Esophagus (tissue), 2 donors: ENCODE measurements at regions not wholly inside any gene's neighbourhood (a gene's known extent, or its start where the extent isn't known, plus 50 kb on each side); places are given as distances from the start of the nearest gene placed in this dataset.

Source experiments
- H3K27ac ChIP-seq, 2 donors: one replicate each; pipeline ENCODE4 v1.5.1; 2013; ENCODE audit warnings: low read depth in 2 of 2, mild to moderate bottlenecking in 2 of 2, inconsistent platforms in 1 of 2, low read length in 1 of 2, moderate library complexity in 1 of 2
- H3K27me3 ChIP-seq, 2 donors: one replicate each; pipeline ENCODE4 v1.6.1; 2013; ENCODE audit warnings: low read length in 2 of 2, control low read depth in 1 of 2, mild to moderate bottlenecking in 1 of 2; ENCODE audit not compliant: insufficient read depth in 2 of 2, control insufficient read depth in 1 of 2
- H3K36me3 ChIP-seq, 2 donors: one replicate each; pipeline ENCODE4 v1.6.1; 2013; ENCODE audit warnings: low read length in 1 of 2; ENCODE audit not compliant: control insufficient read depth in 2 of 2, insufficient read depth in 2 of 2
- H3K4me1 ChIP-seq, 2 donors: one replicate each; pipeline ENCODE4 v1.6.1; 2013; ENCODE audit warnings: low read length in 1 of 2; ENCODE audit not compliant: control insufficient read depth in 2 of 2, insufficient read depth in 2 of 2
- H3K4me3 ChIP-seq, 2 donors: one replicate each; pipeline ENCODE4 v1.5.1; 2013; ENCODE audit warnings: low read length in 2 of 2, mild to moderate bottlenecking in 2 of 2, low read depth in 1 of 2, moderate library complexity in 1 of 2
- H3K9me3 ChIP-seq, 2 donors: one replicate each; pipeline ENCODE4 v1.6.1; 2013; ENCODE audit warnings: mild to moderate bottlenecking in 2 of 2, low read depth in 1 of 2, low read length in 1 of 2, moderate library complexity in 1 of 2; ENCODE audit not compliant: control insufficient read depth in 2 of 2, insufficient read depth in 1 of 2
- WGBS, 2 donors: extraction: QIAGEN DNeasy Blood & Tissue Kit; methylation state at CpG; one replicate each; pipeline ENCODE4 v1.1.7; 2013; 5-methylcytosine and 5-hydroxymethylcytosine counted together
- donor health status: healthy with polysubstance abuse.
- donor health status: Bipolar disorder and iron deficiency.

DNA sequence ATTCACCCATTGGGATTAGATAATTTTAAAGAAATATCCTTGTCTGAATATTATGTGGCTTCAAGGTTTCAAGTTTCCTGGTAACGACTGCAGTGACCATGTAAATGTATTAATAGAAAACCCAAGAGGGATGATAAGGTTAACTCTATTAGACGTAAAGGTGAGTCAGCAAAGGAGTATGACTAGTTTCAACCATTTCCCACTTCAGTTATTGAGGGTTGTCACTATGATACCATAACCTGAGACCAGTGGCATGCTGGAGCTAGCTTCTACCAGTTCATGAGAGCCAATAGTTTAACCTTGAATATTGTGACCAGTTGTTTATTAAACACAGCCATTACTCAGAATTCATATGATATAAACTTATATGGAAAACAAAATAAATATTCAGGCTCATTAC is 270.1 kb downstream of the TMA16 start:
- no peak overlapping the region for H3K27ac ChIP-seq
- no peak overlapping the region for H3K4me3 ChIP-seq
- no peaks in the 10 kb centered on the region for H3K9me3 ChIP-seq
- no peaks in the 10 kb centered on the region for H3K36me3 ChIP-seq
- 60 to 76% methylated on average over 2 of the region's 2 CpGs for WGBS, 2 donors
- no peaks in the 10 kb centered on the region for H3K4me1 ChIP-seq
- no peaks in the 10 kb centered on the region for H3K27me3 ChIP-seq

- H3K36me3 ChIP-seq, result no peaks in the 10 kb centered on the region
- H3K9me3 ChIP-seq, result no peaks in the 10 kb centered on the region
- no peaks in the 10 kb centered on the region for H3K4me1 ChIP-seq
- no peaks in the 10 kb centered on the region for H3K27me3 ChIP-seq
- no peak overlapping the region for H3K27ac ChIP-seq
- WGBS, 2 donors, result 72 to 76% methylated on average over 3 of the region's 3 CpGs
- no peak overlapping the region for H3K4me3 ChIP-seq
These were observed 273.5 kb downstream of the TMA16 start for GRCh38 chr4:163768014-163768413.

- 63 to 83% methylated on average over 1 of the region's 1 CpG for WGBS, 2 donors
These were observed 277.7 kb downstream of the TMA16 start for GRCh38 chr4:163772238-163772637.

GRCh38 chr4:163773940-163774339 is 279.4 kb downstream of the TMA16 start:
- Histone ChIP-seq H3K4me3 (no peak overlapping the region), H3K4me1 (no peaks in the 10 kb centered on the region), H3K9me3 (no peaks in the 10 kb centered on the region), H3K27me3 (no peaks in the 10 kb centered on the region), H3K27ac (no peak overlapping the region), H3K36me3 (no peaks in the 10 kb centered on the region)

More at GRCh38 chr4:163772238-163772637, 277.7 kb downstream of the TMA16 start:
- Histone ChIP-seq H3K4me3 (no peak overlapping the region), H3K36me3 (no peaks in the 10 kb centered on the region), H3K4me1 (no peaks in the 10 kb centered on the region), H3K9me3 (no peaks in the 10 kb centered on the region), H3K27me3 (no peaks in the 10 kb centered on the region), H3K27ac (no peak overlapping the region)

DNA sequence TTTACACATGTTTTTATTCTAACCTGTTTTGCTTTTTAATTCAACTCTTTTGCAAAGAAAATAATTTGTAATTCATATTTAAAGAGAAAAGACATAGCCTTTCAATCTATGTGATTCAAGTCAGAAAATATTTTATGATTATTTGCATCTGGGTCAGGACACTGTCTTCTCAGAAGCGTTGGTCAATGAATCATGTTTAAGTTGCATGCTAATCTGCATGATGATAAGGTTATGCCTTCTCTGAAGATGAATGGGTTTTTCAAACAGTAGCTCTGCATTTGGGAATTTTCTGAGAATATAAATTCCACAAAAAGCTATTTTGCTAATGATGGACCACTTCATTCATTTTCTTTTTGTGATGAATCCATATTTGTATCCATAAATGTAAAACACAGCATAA is 282.5 kb downstream of the TMA16 start:
- Histone ChIP-seq H3K4me3 (no peak overlapping the region), H3K9me3 (no peaks in the 10 kb centered on the region), H3K27ac (no peak overlapping the region), H3K4me1 (no peaks in the 10 kb centered on the region), H3K27me3 (no peaks in the 10 kb centered on the region), H3K36me3 (no peaks in the 10 kb centered on the region)
- WGBS, 2 donors, result 57 to 59% methylated on average over 1 of the region's 1 CpG

GRCh38 chr4:163781726-163782125 is 287.2 kb downstream of the TMA16 start:
- Histone ChIP-seq H3K27me3 (no peaks in the 10 kb centered on the region), H3K4me3 (no peak overlapping the region), H3K9me3 (no peaks in the 10 kb centered on the region), H3K36me3 (no peaks in the 10 kb centered on the region), H3K27ac (no peak overlapping the region), H3K4me1 (no peaks in the 10 kb centered on the region)
- 51 to 62% methylated on average over 2 of the region's 2 CpGs for WGBS, 2 donors

- no peak overlapping the region for H3K4me3 ChIP-seq
- 87% methylated on average over 3 of the region's 3 CpGs for WGBS, 2 donors
- no peaks in the 10 kb centered on the region for H3K4me1 ChIP-seq
- no peaks in the 10 kb centered on the region for H3K36me3 ChIP-seq
- H3K27ac ChIP-seq, result no peak overlapping the region
- no peaks in the 10 kb centered on the region for H3K27me3 ChIP-seq
- no peaks in the 10 kb centered on the region for H3K9me3 ChIP-seq
These were observed 295.7 kb downstream of the TMA16 start for GRCh38 chr4:163790231-163790630.

GRCh38 chr4:163795885-163796284 is 301.4 kb downstream of the TMA16 start:
- WGBS, 2 donors, result 72 to 78% methylated on average over 3 of the region's 3 CpGs
- H3K4me1 ChIP-seq, result no peaks in the 10 kb centered on the region
- H3K36me3 ChIP-seq, result no peaks in the 10 kb centered on the region
- H3K4me3 ChIP-seq, result no peak overlapping the region
- no peaks in the 10 kb centered on the region for H3K9me3 ChIP-seq
- no peak overlapping the region for H3K27ac ChIP-seq
- no peaks in the 10 kb centered on the region for H3K27me3 ChIP-seq

DNA sequence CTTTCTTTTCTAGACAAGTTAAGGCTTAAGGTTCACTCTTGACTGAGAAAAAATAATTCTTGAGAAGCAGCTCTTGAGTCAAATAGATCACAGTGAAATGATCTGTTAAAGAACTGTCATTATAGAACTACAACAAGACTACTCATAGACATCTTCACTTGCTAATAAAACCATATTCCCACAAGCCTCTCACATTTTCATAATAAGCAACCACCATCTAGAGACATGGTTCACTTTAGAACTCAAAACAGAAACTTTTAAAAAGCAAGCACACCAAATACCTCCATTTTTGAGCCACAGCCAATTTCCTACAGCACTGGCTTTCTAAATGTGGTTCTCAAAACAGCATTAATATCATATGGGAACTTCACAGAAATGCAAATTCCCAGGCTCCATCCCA is 309.5 kb downstream of the TMA16 start:
- H3K27ac ChIP-seq, result no peak overlapping the region
- H3K4me1 ChIP-seq, result no peaks in the 10 kb centered on the region
- no peaks in the 10 kb centered on the region for H3K9me3 ChIP-seq
- no peaks in the 10 kb centered on the region for H3K36me3 ChIP-seq
- no peaks in the 10 kb centered on the region for H3K27me3 ChIP-seq
- H3K4me3 ChIP-seq, result no peak overlapping the region

GRCh38 chr4:163806653-163807052 is 312.2 kb downstream of the TMA16 start:
- Histone ChIP-seq H3K9me3 (no peaks in the 10 kb centered on the region), H3K27me3 (no peaks in the 10 kb centered on the region), H3K4me1 (no peaks in the 10 kb centered on the region), H3K27ac (no peak overlapping the region), H3K4me3 (no peak overlapping the region), H3K36me3 (no peaks in the 10 kb centered on the region)
- WGBS, 2 donors, result 61 to 69% methylated on average over 2 of the region's 2 CpGs
